ENCODE measurements at regions not wholly inside any gene's neighbourhood (a gene's known extent, or its start where the extent isn't known, plus 50 kb on each side); places are given as distances from the start of the nearest gene placed in this dataset.

- no peaks in the 10 kb centered on the region for H3K36me3 ChIP-seq (ENCODE audit: low read depth)
- no peak overlapping the region for H3K4me2 ChIP-seq
- no peaks in the 10 kb centered on the region for H3K79me2 ChIP-seq (ENCODE audit: low read depth)
- peaks cover 65% of the 10 kb centered on the region for H3K27me3 ChIP-seq (ENCODE audit: insufficient read depth, low read depth)
- no peaks in the 10 kb centered on the region for H3K9me3 ChIP-seq (ENCODE audit: insufficient read depth, low read depth)
- H3K9me2 ChIP-seq (ENCODE audit: insufficient read depth) = no peaks in the 10 kb centered on the region
- H3K4me3 ChIP-seq = no peak overlapping the region
- no peaks in the 10 kb centered on the region for H3K4me1 ChIP-seq (replicated peaks; ENCODE audit: insufficient read depth)
- H4K20me1 ChIP-seq (ENCODE audit: insufficient read depth) = no peaks in the 10 kb centered on the region; the same call in 1 of the 2 replicates
- TF ChIP-seq CTCF (conservative IDR thresholded peaks at IDR 0.05) = no peak
- no peak for TF ChIP-seq EZH2 (IDR thresholded peaks at IDR 0.05; ENCODE audit: low read depth)
- POLR2A ChIA-PET (ENCODE audit: unreplicated experiment) = no interaction called here
- no peak overlapping the region for H3K27ac ChIP-seq
- no peaks in the 10 kb centered on the region for H3F3A ChIP-seq (ENCODE audit: insufficient read depth, low read depth)
- no TSS peak for BruUV-seq (replicated peaks)
- intact Hi-C loops (cut with micrococcal nuclease; ENCODE audit: unreplicated experiment) = no loop called here
- no peak for DNase-seq
- no peak overlapping the region for H2AFZ ChIP-seq
- CTCF ChIA-PET = no interaction called here
These were observed 99.6 kb upstream of the ZNF536 start for GRCh38 chr19:30272554-30272953.

- intact Hi-C loops (cut with micrococcal nuclease; ENCODE audit: unreplicated experiment) = no loop called here
- no peaks in the 10 kb centered on the region for H3K79me2 ChIP-seq (ENCODE audit: low read depth)
- CTCF ChIA-PET = no interaction called here
These were observed 99.0 kb upstream of the ZNF536 start for GRCh38 chr19:30273184-30273583.

GRCh38 chr19:30274987-30275386 lies 97.2 kb upstream of the ZNF536 start:
- no TSS peak for BruUV-seq (replicated peaks)
- DNase-seq = no peak

More at GRCh38 chr19:30273184-30273583, 99.0 kb upstream of the ZNF536 start:
- no peaks in the 10 kb centered on the region for H3K9me2 ChIP-seq (ENCODE audit: insufficient read depth)
- H2AFZ ChIP-seq = no peak overlapping the region
- TF ChIP-seq EZH2 (IDR thresholded peaks at IDR 0.05; ENCODE audit: low read depth) (no peak), CTCF (conservative IDR thresholded peaks at IDR 0.05) (no peak)
- no peaks in the 10 kb centered on the region for H3F3A ChIP-seq (ENCODE audit: insufficient read depth, low read depth)
- no peak overlapping the region for H3K4me3 ChIP-seq
- no peaks in the 10 kb centered on the region for H3K36me3 ChIP-seq (ENCODE audit: low read depth)
- H4K20me1 ChIP-seq (ENCODE audit: insufficient read depth) = no peaks in the 10 kb centered on the region; the same call in 1 of the 2 replicates
- H3K9me3 ChIP-seq (ENCODE audit: insufficient read depth, low read depth) = no peaks in the 10 kb centered on the region
- BruUV-seq (replicated peaks) = no TSS peak
- H3K4me2 ChIP-seq = no peak overlapping the region
- POLR2A ChIA-PET (ENCODE audit: unreplicated experiment) = no interaction called here
- H3K27me3 ChIP-seq (ENCODE audit: insufficient read depth, low read depth) = peaks cover 65% of the 10 kb centered on the region
- H3K4me1 ChIP-seq (replicated peaks; ENCODE audit: insufficient read depth) = no peaks in the 10 kb centered on the region
- DNase-seq = no peak
- no peak overlapping the region for H3K27ac ChIP-seq

More at GRCh38 chr19:30274987-30275386, 97.2 kb upstream of the ZNF536 start:
- no peak overlapping the region for H3K4me2 ChIP-seq
- H3K4me3 ChIP-seq = no peak overlapping the region
- no peaks in the 10 kb centered on the region for H3K79me2 ChIP-seq (ENCODE audit: low read depth)
- ChIA-PET POLR2A (ENCODE audit: unreplicated experiment) (no interaction called here), CTCF (no interaction called here)
- TF ChIP-seq EZH2 (IDR thresholded peaks at IDR 0.05; ENCODE audit: low read depth) (no peak), CTCF (conservative IDR thresholded peaks at IDR 0.05) (no peak)
- no peak overlapping the region for H2AFZ ChIP-seq
- no peaks in the 10 kb centered on the region for H3K4me1 ChIP-seq (replicated peaks; ENCODE audit: insufficient read depth)
- H3K9me3 ChIP-seq (ENCODE audit: insufficient read depth, low read depth) = no peaks in the 10 kb centered on the region
- H3K27me3 ChIP-seq (ENCODE audit: insufficient read depth, low read depth) = peaks cover 65% of the 10 kb centered on the region
- no peaks in the 10 kb centered on the region for H3K36me3 ChIP-seq (ENCODE audit: low read depth)
- H3K9me2 ChIP-seq (ENCODE audit: insufficient read depth) = no peaks in the 10 kb centered on the region
- intact Hi-C loops (cut with micrococcal nuclease; ENCODE audit: unreplicated experiment) = no loop called here
- no peak overlapping the region for H3K27ac ChIP-seq
- no peaks in the 10 kb centered on the region for H3F3A ChIP-seq (ENCODE audit: insufficient read depth, low read depth)
- no peaks in the 10 kb centered on the region; the same call in 1 of the 2 replicates for H4K20me1 ChIP-seq (ENCODE audit: insufficient read depth)
